ENCODE measurements at regions not wholly inside any gene's neighbourhood (a gene's known extent, or its start where the extent isn't known, plus 50 kb on each side); places are given as distances from the start of the nearest gene placed in this dataset.
"Not testable (repeated sequence)": the region's sequence is repeated elsewhere in the genome, so short reads cannot be mapped to it uniquely, and the experiment has no call there.

- H3K4me3 ChIP-seq (ENCODE audit: control insufficient read depth, low read depth, low read length); DNase-seq (ENCODE audit: low read depth): not testable (repeated sequence)
These were observed 52.4 kb upstream of the EHHADH start for GRCh38 chr3:185306286-185306685.

GRCh38 chr3:185306847-185307246 lies 53.0 kb upstream of the EHHADH start:
- TF ChIP-seq CTCF (IDR thresholded peaks at IDR 0.05; ENCODE audit: control insufficient read depth, insufficient read depth, low read depth, low read length, missing control alignments): no peak
- H3K4me3 ChIP-seq (ENCODE audit: control insufficient read depth, low read depth, low read length): no peak overlapping the region
- no peak for DNase-seq (ENCODE audit: low read depth)

DNA sequence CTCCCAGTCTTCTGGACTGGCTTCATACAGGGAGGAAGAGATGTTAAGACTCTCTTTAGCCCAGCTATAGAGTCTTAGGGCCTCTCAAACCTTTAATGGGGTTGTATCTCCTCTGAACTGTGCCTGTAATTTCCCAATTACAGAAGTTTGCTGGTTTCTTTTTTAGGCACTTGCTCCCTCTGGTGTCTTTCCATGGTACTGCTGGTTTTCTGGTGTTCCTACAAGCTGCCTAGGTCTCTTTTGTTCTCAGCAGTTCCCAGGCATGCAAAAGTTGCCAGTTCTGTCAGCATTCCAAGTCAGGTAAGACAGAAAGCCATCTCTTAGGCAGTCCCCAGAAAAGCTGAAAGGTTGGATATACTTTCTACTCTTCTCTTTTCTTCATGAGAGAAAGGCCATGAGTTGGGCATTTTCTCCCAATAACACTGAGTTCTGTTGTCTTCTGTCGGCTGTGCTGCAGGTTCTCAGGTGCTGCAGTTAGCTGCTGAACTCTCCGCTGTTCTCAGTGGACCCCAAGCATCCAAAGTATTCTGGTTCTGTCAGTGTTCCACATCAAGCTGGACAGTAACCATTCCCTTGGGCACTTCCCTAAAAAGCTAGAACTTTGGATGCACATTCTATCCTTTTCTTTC lies 54.4 kb upstream of the EHHADH start:
- TF ChIP-seq CTCF (IDR thresholded peaks at IDR 0.05; ENCODE audit: control insufficient read depth, insufficient read depth, low read depth, low read length, missing control alignments): peak; percentile 89
- no peak overlapping the region for H3K4me3 ChIP-seq (ENCODE audit: control insufficient read depth, low read depth, low read length)
- peak; percentile 28 for DNase-seq (ENCODE audit: low read depth)

DNA sequence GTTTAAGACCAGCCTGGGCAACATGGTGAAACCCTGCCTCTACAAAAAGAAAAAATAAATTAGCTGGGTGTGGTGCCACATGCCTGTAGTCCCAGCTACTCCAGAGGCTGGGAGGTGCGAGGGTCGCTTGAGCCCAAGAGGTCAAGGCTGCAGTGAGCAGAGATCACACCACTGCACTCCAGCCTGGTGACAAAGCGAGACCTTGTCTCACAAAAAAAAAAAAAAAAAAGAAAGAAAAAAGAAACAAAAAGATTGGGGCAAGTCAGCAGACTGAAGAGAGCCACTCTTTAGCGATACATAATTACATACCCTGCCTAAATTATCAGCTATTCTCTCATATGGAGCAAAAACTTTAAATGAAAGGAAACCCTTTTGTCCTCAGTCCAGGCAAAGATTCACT lies 53.6 kb upstream of the MAP3K13 start:
- no peak overlapping the region for H3K4me3 ChIP-seq (ENCODE audit: control insufficient read depth, low read depth, low read length)
- TF ChIP-seq CTCF (IDR thresholded peaks at IDR 0.05; ENCODE audit: control insufficient read depth, insufficient read depth, low read depth, low read length, missing control alignments): no peak
- DNase-seq (ENCODE audit: low read depth): no peak

DNA sequence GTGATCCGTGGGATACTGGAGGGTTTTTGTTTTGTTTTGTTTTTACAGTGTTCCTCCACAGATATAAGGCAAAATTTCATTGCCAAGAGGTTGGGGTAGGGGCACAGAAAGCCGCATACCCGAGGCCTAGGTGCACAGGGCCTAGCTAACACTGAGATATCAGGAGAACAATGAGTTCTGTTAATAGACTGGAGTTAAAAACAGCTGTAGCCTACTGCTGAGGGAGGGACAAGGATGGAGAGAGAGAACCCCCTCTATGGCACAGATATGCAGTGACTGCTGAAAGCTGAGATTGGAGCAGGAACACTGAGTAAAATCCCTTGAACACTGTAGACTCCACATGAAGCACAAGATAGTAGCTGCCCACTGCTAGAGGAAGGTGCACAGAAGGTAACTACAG lies 53.1 kb upstream of the MAP3K13 start:
- no peak overlapping the region for H3K4me3 ChIP-seq (ENCODE audit: control insufficient read depth, low read depth, low read length)
- no peak for TF ChIP-seq CTCF (IDR thresholded peaks at IDR 0.05; ENCODE audit: control insufficient read depth, insufficient read depth, low read depth, low read length, missing control alignments)
- DNase-seq (ENCODE audit: low read depth): no peak

GRCh38 chr3:185311991-185312390 lies 50.9 kb upstream of the MAP3K13 start:
- no peak for TF ChIP-seq CTCF (IDR thresholded peaks at IDR 0.05; ENCODE audit: control insufficient read depth, insufficient read depth, low read depth, low read length, missing control alignments)
- DNase-seq (ENCODE audit: low read depth): no peak
- no peak overlapping the region for H3K4me3 ChIP-seq (ENCODE audit: control insufficient read depth, low read depth, low read length)

Measured in AG09309 (cell line).